GM19035 (cell line): ENCODE measurements at regions not wholly inside any gene's neighbourhood (a gene's known extent, or its start where the extent isn't known, plus 50 kb on each side); places are given as distances from the start of the nearest gene placed in this dataset.
"Not testable (repeated sequence)": the region's sequence is repeated elsewhere in the genome, so short reads cannot be mapped to it uniquely, and the experiment has no call there.

Experiments used
- ATAC-seq: cut with Tn5 transposase; IDR thresholded peaks from one replicate; pipeline ENCODE4 v1.9.1; 2021; ENCODE audit not compliant: unreplicated experiment

GRCh38 chr9:97772145-97772544 lies 75.0 kb upstream of the XPA start:
- ATAC-seq = no peak

GRCh38 chr9:97773091-97773490 lies 76.0 kb upstream of the XPA start:
- no peak for ATAC-seq

DNA sequence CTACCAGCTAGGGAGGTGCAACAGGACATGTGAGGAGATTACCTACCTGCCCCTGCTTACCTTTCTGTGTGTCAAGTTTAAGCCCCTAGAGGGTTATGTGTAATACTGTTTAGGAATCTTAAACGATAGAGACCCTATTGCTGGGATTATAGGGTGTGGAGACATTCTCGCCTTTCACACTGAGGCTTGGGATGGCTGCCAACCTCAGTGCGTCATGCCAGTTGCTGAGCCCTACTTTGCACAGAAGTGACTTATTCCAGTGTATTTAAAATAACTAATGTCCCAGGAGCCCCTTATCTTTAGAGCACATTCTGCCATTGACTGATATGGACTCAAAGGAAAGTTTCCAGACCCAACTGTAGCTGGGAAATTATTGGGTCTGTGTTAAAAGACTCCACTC lies 76.6 kb upstream of the XPA start:
- ATAC-seq = no peak

DNA sequence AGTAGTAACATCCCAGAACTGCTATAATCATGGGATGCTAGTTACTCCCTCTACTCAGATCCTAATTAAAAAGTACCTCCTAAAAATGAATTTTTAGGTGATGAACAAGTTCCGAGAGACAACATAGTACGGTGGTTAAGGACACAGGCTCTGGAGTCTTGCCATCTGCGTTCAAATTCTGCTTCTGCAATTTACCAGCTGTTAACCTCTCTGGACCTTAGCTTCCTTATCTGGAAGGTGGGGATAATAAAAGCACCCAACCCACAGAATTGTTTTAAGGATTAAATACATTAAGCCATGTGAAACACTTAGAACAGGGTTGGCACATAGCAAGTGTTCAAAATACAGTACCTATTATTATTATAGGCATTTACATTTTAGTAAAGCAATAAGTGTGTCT lies 77.5 kb upstream of the XPA start:
- no peak for ATAC-seq

DNA sequence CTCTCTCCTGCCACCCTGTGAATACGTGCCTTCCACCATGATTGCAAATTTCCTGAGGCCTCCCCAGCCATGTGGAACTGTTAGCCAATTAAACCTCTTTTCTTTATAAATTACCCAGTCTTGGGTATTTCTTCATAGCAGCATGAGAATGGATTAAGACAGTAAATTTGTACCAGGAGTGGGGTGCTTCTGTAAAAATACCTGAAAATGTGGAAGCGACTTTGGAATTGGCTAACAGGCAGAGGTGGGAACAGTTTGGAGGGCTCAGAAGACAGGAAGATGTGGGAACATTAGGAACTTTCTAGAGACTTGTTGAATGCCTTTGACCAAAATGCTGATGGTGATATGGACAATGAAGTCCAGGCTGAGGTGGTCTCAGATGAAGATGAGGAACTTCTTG lies 74.3 kb upstream of the FOXE1 start:
- not testable (repeated sequence) for ATAC-seq

DNA sequence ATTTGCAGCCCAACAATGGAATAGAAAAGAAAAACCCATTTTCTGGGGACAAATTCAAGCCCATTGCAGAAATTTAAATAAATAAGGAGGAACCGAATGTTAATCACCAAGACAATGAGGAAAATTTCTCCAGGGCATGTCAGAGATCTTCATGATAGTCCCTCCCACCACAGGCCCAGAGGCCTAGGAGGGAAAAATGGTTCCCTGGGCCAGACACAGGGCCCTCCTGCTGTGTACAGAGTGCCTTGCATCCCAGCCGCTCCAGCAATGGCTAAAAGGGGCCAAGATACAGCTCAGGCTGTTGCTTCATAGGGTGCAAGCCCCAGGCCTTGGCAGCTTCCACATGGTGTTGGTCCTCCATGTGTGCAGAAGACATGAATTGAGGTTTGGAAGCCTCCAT lies 73.4 kb upstream of the FOXE1 start:
- no peak for ATAC-seq

GRCh38 chr9:97781902-97782301 lies 71.1 kb upstream of the FOXE1 start:
- ATAC-seq = no peak

GRCh38 chr9:97786341-97786740 lies 66.7 kb upstream of the FOXE1 start:
- no peak for ATAC-seq

DNA sequence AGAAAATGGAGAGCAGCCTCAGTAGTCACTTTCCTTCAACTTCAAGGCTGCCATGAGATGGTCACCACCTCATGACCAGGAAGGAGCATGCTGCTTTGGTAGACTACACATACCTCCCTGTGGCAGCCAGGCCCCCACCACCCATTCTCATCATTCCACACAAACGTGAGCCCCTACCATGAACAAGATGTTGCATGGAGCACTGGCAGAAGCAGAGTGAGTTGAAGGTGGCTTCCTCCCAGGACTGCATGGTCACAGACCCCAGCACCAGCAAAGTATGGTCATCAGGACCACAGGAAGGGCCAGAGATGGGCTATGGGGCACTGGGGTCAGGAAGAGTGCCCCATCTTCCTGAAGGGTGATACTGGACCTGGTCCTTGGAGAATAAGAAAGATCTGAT lies 65.5 kb upstream of the FOXE1 start:
- ATAC-seq = no peak

GRCh38 chr9:97788763-97789663 lies 64.0 kb upstream of the FOXE1 start:
- ATAC-seq = no peak

DNA sequence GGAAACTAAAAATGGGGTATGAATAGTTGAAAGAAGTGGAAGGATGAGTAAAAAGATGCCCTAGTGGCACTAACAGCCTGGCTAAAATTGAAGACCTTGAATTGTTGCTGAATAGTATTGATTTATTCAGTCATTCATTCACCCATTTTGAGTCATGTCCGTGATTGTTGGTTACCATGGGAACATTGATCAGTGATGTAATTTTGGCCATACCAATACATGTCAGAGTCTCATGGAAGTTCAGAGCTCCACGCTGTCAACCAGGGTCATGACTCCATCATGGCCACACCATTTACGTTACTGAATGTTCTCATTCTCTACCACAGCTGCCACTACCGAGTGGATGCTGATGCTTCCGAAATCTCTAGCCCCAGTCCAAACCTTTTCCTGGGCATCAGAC lies 62.5 kb upstream of the FOXE1 start:
- no peak for ATAC-seq

- ATAC-seq = no peak
Observed at GRCh38 chr9:97791542-97791941, 61.5 kb upstream of the FOXE1 start.

GRCh38 chr9:97793067-97793466 lies 60.0 kb upstream of the FOXE1 start:
- ATAC-seq = no peak

GRCh38 chr9:97794666-97795065 lies 58.4 kb upstream of the FOXE1 start:
- ATAC-seq = no peak

DNA sequence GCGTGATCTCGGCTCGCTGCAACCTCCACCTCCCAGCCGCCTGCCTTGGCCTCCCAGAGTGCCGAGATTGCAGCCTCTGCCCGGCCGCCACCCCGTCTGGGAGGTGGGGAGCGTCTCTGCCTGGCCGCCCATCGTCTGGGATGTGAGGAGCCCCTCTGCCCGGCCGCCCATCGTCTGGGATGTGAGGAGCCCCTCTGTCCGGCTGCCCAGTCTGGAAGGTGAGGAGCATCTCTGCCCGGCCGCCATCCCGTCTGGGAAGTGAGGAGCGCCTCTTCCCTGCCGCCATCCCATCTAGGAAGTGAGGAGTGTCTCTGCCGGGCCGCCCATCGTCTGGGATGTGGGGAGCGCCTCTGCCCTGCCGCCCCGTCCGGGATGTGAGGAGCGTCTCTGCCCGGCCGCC lies 56.9 kb upstream of the FOXE1 start:
- not testable (repeated sequence) for ATAC-seq

- no peak for ATAC-seq
Observed at GRCh38 chr9:97801180-97801579, 51.8 kb upstream of the FOXE1 start.

DNA sequence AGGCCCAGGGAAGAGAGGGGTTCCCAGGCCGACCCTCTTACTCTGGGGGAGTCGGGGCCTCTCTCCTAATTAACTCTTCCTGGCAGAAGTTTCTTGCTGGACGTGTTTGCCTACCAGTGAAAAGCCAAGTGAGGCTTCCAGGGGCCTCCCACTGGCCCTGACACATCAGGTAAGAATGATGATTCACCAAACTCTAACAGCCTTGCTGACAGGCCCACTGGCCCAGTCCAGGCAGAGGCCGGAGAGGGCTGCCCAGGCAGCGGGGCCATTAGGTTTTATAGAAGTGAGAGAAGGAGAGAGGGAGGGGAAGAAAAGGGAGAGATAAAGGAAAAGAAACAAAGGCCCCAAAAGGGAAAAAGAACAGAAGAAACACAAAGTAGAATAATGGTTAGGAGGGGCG lies 50.8 kb upstream of the FOXE1 start:
- no peak for ATAC-seq

DNA sequence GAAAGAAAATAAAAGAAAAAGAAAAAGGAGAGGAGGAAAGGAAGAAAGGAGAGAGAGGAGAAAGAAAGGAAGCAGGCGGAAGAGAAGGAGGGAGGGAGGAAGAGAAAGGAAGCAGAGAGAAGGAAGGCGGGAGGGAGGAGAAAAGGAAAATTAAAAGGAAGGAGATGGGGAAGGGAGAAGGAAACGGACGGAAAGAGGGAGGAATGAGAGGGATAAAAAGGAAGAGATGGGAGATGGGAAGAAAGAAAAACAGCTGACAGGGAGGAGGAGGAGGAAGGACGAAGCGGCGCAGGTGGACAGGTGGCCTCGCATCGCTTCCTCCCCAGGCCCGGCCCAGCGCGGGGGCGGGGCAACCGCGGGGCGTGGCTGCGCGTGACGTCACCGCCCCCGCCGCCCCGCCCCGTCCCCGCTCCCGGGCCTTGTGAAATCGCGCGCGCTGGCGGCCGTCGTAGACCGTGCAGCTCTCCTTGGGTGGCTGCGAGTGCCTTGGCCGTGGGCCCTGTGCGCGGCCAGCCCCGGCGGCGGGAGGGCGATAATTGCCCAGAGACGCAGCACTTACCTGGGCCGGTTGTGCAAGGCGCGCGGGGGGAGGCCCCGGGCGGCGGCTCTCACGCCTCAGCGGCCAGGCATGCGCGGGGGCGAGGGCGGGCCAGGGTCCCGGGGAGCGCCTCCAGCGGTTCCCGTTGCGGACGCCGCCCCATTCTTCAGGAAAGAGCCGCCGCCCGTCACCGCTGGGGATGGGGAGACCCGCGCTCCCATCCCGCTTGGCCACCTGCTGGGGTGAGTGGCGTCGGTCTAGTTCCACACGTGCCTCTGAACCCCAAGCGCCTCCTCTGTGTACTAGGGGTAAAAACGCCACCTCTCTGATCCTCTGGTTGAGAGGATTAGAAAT lies 49.6 kb upstream of the FOXE1 start:
- peak; percentile 84 for ATAC-seq
